Colonic mucosa (tissue), 4 donors: ENCODE measurements at regions not wholly inside any gene's neighbourhood (a gene's known extent, or its start where the extent isn't known, plus 50 kb on each side); places are given as distances from the start of the nearest gene placed in this dataset.

Experiments
- DNase-seq: peaks from one replicate; pipeline ENCODE4 v3.0.0-alpha.2; 2020
- H3K27ac ChIP-seq: fragments of 200-600 bp; one replicate; pipeline ENCODE4 v1.8.0; 2021
- H3K27me3 ChIP-seq: fragments of 200-600 bp; one replicate; pipeline ENCODE4 v1.8.0; 2021
- H3K36me3 ChIP-seq: fragments of 200-600 bp; one replicate; pipeline ENCODE4 v1.8.0; 2021
- H3K4me1 ChIP-seq: fragments of 200-600 bp; one replicate; pipeline ENCODE4 v1.8.0; 2021; ENCODE audit warnings: mild to moderate bottlenecking
- H3K4me3 ChIP-seq: fragments of 200-600 bp; one replicate; pipeline ENCODE4 v1.8.0; 2021
- H3K9ac ChIP-seq, 2 donors: one replicate each; pipeline ENCODE4 v1.7.0; 2013; ENCODE audit warnings: control low read depth in 2 of 2, low read depth in 2 of 2, low read length in 2 of 2
- H3K9me3 ChIP-seq: fragments of 200-600 bp; one replicate; pipeline ENCODE4 v1.8.0; 2021
- intact Hi-C: fragments of 100-400 bp; cut with DNase I; formaldehyde crosslinking; loops from one replicate; pipeline ENCODE4 v1.14.1; 2022
- TF ChIP-seq, protein P1 (sequence below): fragments of 200-600 bp; IDR thresholded peaks from one replicate; pipeline ENCODE4 v1.8.0; 2022; ENCODE audit warnings: antibody characterized with exemption, mild to moderate bottlenecking
- donor health status: healthy.
- donor health status: DM: no; HTN: no; CAD: no.
- donor health status: DM: no; HTN: no; CAD: no.

GRCh38 chr10:52999258-52999657, 226.7 kb upstream of the MBL2 start:
- H3K4me1 ChIP-seq: peaks cover 3% of the 10 kb centered on the region
- no peak overlapping the region for H3K27ac ChIP-seq
- no peak overlapping the region for H3K9ac ChIP-seq
- H3K27me3 ChIP-seq: no peaks in the 10 kb centered on the region
- H3K36me3 ChIP-seq: no peaks in the 10 kb centered on the region
- TF ChIP-seq, protein P1, sequence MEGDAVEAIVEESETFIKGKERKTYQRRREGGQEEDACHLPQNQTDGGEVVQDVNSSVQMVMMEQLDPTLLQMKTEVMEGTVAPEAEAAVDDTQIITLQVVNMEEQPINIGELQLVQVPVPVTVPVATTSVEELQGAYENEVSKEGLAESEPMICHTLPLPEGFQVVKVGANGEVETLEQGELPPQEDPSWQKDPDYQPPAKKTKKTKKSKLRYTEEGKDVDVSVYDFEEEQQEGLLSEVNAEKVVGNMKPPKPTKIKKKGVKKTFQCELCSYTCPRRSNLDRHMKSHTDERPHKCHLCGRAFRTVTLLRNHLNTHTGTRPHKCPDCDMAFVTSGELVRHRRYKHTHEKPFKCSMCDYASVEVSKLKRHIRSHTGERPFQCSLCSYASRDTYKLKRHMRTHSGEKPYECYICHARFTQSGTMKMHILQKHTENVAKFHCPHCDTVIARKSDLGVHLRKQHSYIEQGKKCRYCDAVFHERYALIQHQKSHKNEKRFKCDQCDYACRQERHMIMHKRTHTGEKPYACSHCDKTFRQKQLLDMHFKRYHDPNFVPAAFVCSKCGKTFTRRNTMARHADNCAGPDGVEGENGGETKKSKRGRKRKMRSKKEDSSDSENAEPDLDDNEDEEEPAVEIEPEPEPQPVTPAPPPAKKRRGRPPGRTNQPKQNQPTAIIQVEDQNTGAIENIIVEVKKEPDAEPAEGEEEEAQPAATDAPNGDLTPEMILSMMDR: no peak
- H3K4me3 ChIP-seq: no peak overlapping the region
- H3K9me3 ChIP-seq: no peaks in the 10 kb centered on the region
- no peak for DNase-seq
- intact Hi-C loops: no loop called here

- DNase-seq: no peak
- Histone ChIP-seq H3K4me3 (no peak overlapping the region), H3K9ac (no peak overlapping the region), H3K4me1 (peaks cover 3% of the 10 kb centered on the region), H3K27ac (no peak overlapping the region), H3K36me3 (no peaks in the 10 kb centered on the region), H3K27me3 (no peaks in the 10 kb centered on the region), H3K9me3 (no peaks in the 10 kb centered on the region)
- TF ChIP-seq, protein P1: no peak
- intact Hi-C loops: no loop called here
Measured at GRCh38 chr10:52997007-52997406, 224.4 kb upstream of the MBL2 start.

- intact Hi-C loops: no loop called here
- H3K27me3 ChIP-seq: no peaks in the 10 kb centered on the region
- no peak overlapping the region for H3K27ac ChIP-seq
- peaks cover 3% of the 10 kb centered on the region for H3K4me1 ChIP-seq
- no peaks in the 10 kb centered on the region for H3K9me3 ChIP-seq
- TF ChIP-seq, protein P1: no peak
- no peak overlapping the region for H3K4me3 ChIP-seq
- no peak for DNase-seq
- no peak overlapping the region for H3K9ac ChIP-seq
- H3K36me3 ChIP-seq: no peaks in the 10 kb centered on the region
Measured at GRCh38 chr10:52994370-52994769, 221.8 kb upstream of the MBL2 start.

- no peaks in the 10 kb centered on the region for H3K36me3 ChIP-seq
- no peaks in the 10 kb centered on the region for H3K4me1 ChIP-seq
- H3K4me3 ChIP-seq: no peak overlapping the region
- H3K9me3 ChIP-seq: no peaks in the 10 kb centered on the region
- no peak for DNase-seq
- H3K9ac ChIP-seq: no peak overlapping the region
- no peaks in the 10 kb centered on the region for H3K27me3 ChIP-seq
- TF ChIP-seq, protein P1: no peak
- intact Hi-C loops: no loop called here
- no peak overlapping the region for H3K27ac ChIP-seq
Measured at GRCh38 chr10:52993109-52993508, 220.5 kb upstream of the MBL2 start.

- TF ChIP-seq, protein P1: no peak
- Histone ChIP-seq H3K4me3 (no peak overlapping the region), H3K4me1 (no peaks in the 10 kb centered on the region), H3K9ac (no peak overlapping the region), H3K36me3 (no peaks in the 10 kb centered on the region), H3K27ac (no peak overlapping the region), H3K27me3 (no peaks in the 10 kb centered on the region), H3K9me3 (no peaks in the 10 kb centered on the region)
- intact Hi-C loops: no loop called here
- no peak for DNase-seq
Measured at GRCh38 chr10:52992567-52992966, 220.0 kb upstream of the MBL2 start.

DNA sequence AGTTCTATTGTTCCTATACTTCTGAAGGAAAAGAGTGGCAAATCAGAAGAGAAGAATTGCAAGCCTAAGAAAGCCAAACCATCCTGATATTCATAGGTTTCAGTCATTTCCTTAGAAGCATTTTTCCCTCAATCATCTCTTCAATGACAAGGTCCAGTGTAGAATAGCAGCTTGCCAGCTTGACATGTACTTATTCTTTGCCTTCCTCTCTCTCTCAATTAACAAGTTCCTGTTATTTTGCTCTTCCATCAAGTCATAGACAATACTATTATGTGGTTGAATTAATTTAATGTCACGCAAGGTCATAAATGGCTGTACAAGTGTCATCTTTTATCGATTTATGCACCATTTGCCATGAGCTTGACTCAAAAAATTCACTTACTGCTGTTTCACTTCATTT, 216.3 kb upstream of the MBL2 start:
- no peak for DNase-seq
- Histone ChIP-seq H3K27me3 (no peaks in the 10 kb centered on the region), H3K4me3 (no peak overlapping the region), H3K9ac (no peak overlapping the region), H3K36me3 (no peaks in the 10 kb centered on the region), H3K9me3 (no peaks in the 10 kb centered on the region), H3K4me1 (peaks cover 3% of the 10 kb centered on the region), H3K27ac (no peak overlapping the region)
- TF ChIP-seq, protein P1: no peak
- intact Hi-C loops: no loop called here
